Chondrocyte (in vitro differentiated cells): ENCODE measurements at regions not wholly inside any gene's neighbourhood (a gene's known extent, or its start where the extent isn't known, plus 50 kb on each side); places are given as distances from the start of the nearest gene placed in this dataset.
"Not testable (repeated sequence)": the region's sequence is repeated elsewhere in the genome, so short reads cannot be mapped to it uniquely, and the experiment has no call there.

Experiments
- DNase-seq: peaks from one replicate; pipeline ENCODE4 v3.0.0; 2021; ENCODE audit warnings: mixed read lengths, low spot score
- H3K27ac Mint-ChIP-seq: one replicate; pipeline ENCODE4 v1.8.0; 2021; ENCODE audit warnings: mild to moderate bottlenecking, moderate library complexity, mixed read lengths; ENCODE audit not compliant: unreplicated experiment
- H3K27me3 Mint-ChIP-seq: 2 replicates; pipeline ENCODE4 v1.8.0; 2021; ENCODE audit warnings: low read depth, mixed read lengths
- H3K36me3 Mint-ChIP-seq: 2 replicates; pipeline ENCODE4 v1.8.0; 2021; ENCODE audit warnings: low read depth, mixed read lengths
- H3K4me1 Mint-ChIP-seq: 2 replicates; pipeline ENCODE4 v1.8.0; 2021; ENCODE audit warnings: low read depth, mild to moderate bottlenecking, mixed read lengths
- H3K4me3 Mint-ChIP-seq: one replicate; pipeline ENCODE4 v1.8.0; 2021; ENCODE audit warnings: mild to moderate bottlenecking, moderate library complexity, mixed read lengths; ENCODE audit not compliant: unreplicated experiment
- H3K9me3 Mint-ChIP-seq: 2 replicates; pipeline ENCODE4 v1.8.0; 2021; ENCODE audit warnings: low read depth, mixed read lengths
- TF ChIP-seq, protein P1 (sequence below): fragments of 200-600 bp; sonication (generic); IDR thresholded peaks from 2 replicates; pipeline ENCODE4 v1.5.0; 2021; ENCODE audit warnings: antibody characterized with exemption, mild to moderate bottlenecking, moderate library complexity

- Mint-ChIP-seq H3K9me3 (peaks cover 6% of the 10 kb centered on the region), H3K4me3 (no peak overlapping the region), H3K27ac (no peak overlapping the region), H3K4me1 (no peaks in the 10 kb centered on the region), H3K27me3 (no peaks in the 10 kb centered on the region), H3K36me3 (peaks cover 8% of the 10 kb centered on the region)
- TF ChIP-seq, protein P1, sequence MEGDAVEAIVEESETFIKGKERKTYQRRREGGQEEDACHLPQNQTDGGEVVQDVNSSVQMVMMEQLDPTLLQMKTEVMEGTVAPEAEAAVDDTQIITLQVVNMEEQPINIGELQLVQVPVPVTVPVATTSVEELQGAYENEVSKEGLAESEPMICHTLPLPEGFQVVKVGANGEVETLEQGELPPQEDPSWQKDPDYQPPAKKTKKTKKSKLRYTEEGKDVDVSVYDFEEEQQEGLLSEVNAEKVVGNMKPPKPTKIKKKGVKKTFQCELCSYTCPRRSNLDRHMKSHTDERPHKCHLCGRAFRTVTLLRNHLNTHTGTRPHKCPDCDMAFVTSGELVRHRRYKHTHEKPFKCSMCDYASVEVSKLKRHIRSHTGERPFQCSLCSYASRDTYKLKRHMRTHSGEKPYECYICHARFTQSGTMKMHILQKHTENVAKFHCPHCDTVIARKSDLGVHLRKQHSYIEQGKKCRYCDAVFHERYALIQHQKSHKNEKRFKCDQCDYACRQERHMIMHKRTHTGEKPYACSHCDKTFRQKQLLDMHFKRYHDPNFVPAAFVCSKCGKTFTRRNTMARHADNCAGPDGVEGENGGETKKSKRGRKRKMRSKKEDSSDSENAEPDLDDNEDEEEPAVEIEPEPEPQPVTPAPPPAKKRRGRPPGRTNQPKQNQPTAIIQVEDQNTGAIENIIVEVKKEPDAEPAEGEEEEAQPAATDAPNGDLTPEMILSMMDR = no peak
- DNase-seq = no peak
These were observed 81.2 kb upstream of the NAA35 start for GRCh38 chr9:85859765-85860164.

GRCh38 chr9:85861882-85862281, 79.1 kb upstream of the NAA35 start:
- Mint-ChIP-seq H3K36me3 (peaks cover 13% of the 10 kb centered on the region), H3K9me3 (peaks cover 23% of the 10 kb centered on the region)
- H3K27me3 Mint-ChIP-seq, H3K27ac Mint-ChIP-seq, H3K4me3 Mint-ChIP-seq, H3K4me1 Mint-ChIP-seq, DNase-seq: not testable (repeated sequence)

GRCh38 chr9:85863875-85864274, 77.1 kb upstream of the NAA35 start:
- no peak for DNase-seq
- Mint-ChIP-seq H3K27me3 (no peaks in the 10 kb centered on the region), H3K27ac (no peak overlapping the region), H3K36me3 (peaks cover 13% of the 10 kb centered on the region), H3K9me3 (peaks cover 23% of the 10 kb centered on the region), H3K4me1 (no peaks in the 10 kb centered on the region), H3K4me3 (no peak overlapping the region)
- TF ChIP-seq, protein P1 = no peak

GRCh38 chr9:85871008-85871407, 69.9 kb upstream of the NAA35 start:
- TF ChIP-seq, protein P1 = no peak
- Mint-ChIP-seq H3K27me3 (no peaks in the 10 kb centered on the region), H3K36me3 (no peaks in the 10 kb centered on the region), H3K27ac (no peak overlapping the region), H3K9me3 (peaks cover 6% of the 10 kb centered on the region), H3K4me1 (no peaks in the 10 kb centered on the region), H3K4me3 (no peak overlapping the region)
- no peak for DNase-seq

- not testable (repeated sequence) for H3K9me3 Mint-ChIP-seq, H3K27me3 Mint-ChIP-seq, H3K36me3 Mint-ChIP-seq, H3K27ac Mint-ChIP-seq, DNase-seq, H3K4me1 Mint-ChIP-seq, H3K4me3 Mint-ChIP-seq
These were observed 69.3 kb upstream of the NAA35 start for GRCh38 chr9:85871683-85872082.

GRCh38 chr9:85872463-85872862, 68.5 kb upstream of the NAA35 start:
- no peak for DNase-seq
- Mint-ChIP-seq H3K27me3 (no peaks in the 10 kb centered on the region), H3K9me3 (no peaks in the 10 kb centered on the region), H3K4me3 (no peak overlapping the region), H3K36me3 (no peaks in the 10 kb centered on the region), H3K4me1 (no peaks in the 10 kb centered on the region), H3K27ac (no peak overlapping the region)
- TF ChIP-seq, protein P1 = no peak
